DOHH2 (cell line): ENCODE measurements at regions not wholly inside any gene's neighbourhood (a gene's known extent, or its start where the extent isn't known, plus 50 kb on each side); places are given as distances from the start of the nearest gene placed in this dataset.

Experiments used
- CTCF ChIP-seq: fragments of 200-600 bp; sonication (generic); IDR thresholded peaks from one replicate; pipeline ENCODE4 v1.5.1; 2014; ENCODE audit warnings: antibody characterized with exemption, mild to moderate bottlenecking, low read depth, low read length; ENCODE audit not compliant: poor library complexity, severe bottlenecking
- EZH2phosphoT487 ChIP-seq: fragments of 200-600 bp; sonication (generic); IDR thresholded peaks from 2 replicates; pipeline ENCODE4 v1.6.1; 2017; ENCODE audit warnings: borderline replicate concordance, mild to moderate bottlenecking, antibody characterized with exemption, low read length, moderate library complexity, mixed read lengths

- TF ChIP-seq CTCF (no peak), EZH2phosphoT487 (no peak)
These were observed 83.9 kb downstream of the RMI2 start for GRCh38 chr16:11429123-11429522.
